ENCODE measurements at regions not wholly inside any gene's neighbourhood (a gene's known extent, or its start where the extent isn't known, plus 50 kb on each side); places are given as distances from the start of the nearest gene placed in this dataset.
"Not testable (repeated sequence)": the region's sequence is repeated elsewhere in the genome, so short reads cannot be mapped to it uniquely, and the experiment has no call there.

- no peak for DNase-seq
These were observed 401.1 kb upstream of the CHAC2 start for GRCh38 chr2:53366543-53366942.

- DNase-seq, result no peak
These were observed 404.7 kb upstream of the CHAC2 start for GRCh38 chr2:53362934-53363333.

- DNase-seq, result no peak
These were observed 411.2 kb upstream of the CHAC2 start for GRCh38 chr2:53356291-53356905.

GRCh38 chr2:53353135-53354114 is 414.2 kb upstream of the CHAC2 start:
- no peak for DNase-seq

GRCh38 chr2:53347269-53347668 is 420.3 kb upstream of the CHAC2 start:
- no peak for DNase-seq

- DNase-seq, result no peak
These were observed 425.4 kb upstream of the CHAC2 start for GRCh38 chr2:53342248-53342647.

- no peak for DNase-seq
These were observed 433.0 kb upstream of the CHAC2 start for GRCh38 chr2:53334610-53335009.

GRCh38 chr2:53331667-53332066 is 435.9 kb upstream of the CHAC2 start:
- DNase-seq, result no peak

- no peak for DNase-seq
These were observed 449.7 kb upstream of the CHAC2 start for GRCh38 chr2:53317861-53318260.

GRCh38 chr2:53315149-53315548 is 452.5 kb upstream of the CHAC2 start:
- no peak for DNase-seq

GRCh38 chr2:53314718-53315117 is 452.9 kb upstream of the CHAC2 start:
- DNase-seq, result no peak

GRCh38 chr2:53313644-53314043 is 454.0 kb upstream of the CHAC2 start:
- DNase-seq, result not testable (repeated sequence)

GRCh38 chr2:53312721-53313120 is 454.9 kb upstream of the CHAC2 start:
- DNase-seq, result no peak

GRCh38 chr2:53312181-53312580 is 455.4 kb upstream of the CHAC2 start:
- DNase-seq, result no peak

- no peak for DNase-seq
These were observed 464.5 kb upstream of the CHAC2 start for GRCh38 chr2:53303012-53303578.

GRCh38 chr2:53302455-53302854 is 465.1 kb upstream of the CHAC2 start:
- DNase-seq, result no peak

GRCh38 chr2:53289309-53290006 is 478.1 kb upstream of the CHAC2 start:
- DNase-seq, result no peak

- no peak for DNase-seq
These were observed 481.3 kb upstream of the CHAC2 start for GRCh38 chr2:53286345-53286744.

GRCh38 chr2:53275743-53276142 is 491.9 kb upstream of the CHAC2 start:
- no peak for DNase-seq

- no peak for DNase-seq
These were observed 499.0 kb upstream of the CHAC2 start for GRCh38 chr2:53268626-53269025.

- DNase-seq, result no peak
These were observed 499.5 kb upstream of the CHAC2 start for GRCh38 chr2:53268086-53268485.
